Esophagus squamous epithelium (tissue), 5 donors: ENCODE measurements at regions not wholly inside any gene's neighbourhood (a gene's known extent, or its start where the extent isn't known, plus 50 kb on each side); places are given as distances from the start of the nearest gene placed in this dataset.

Experiments
- DNase-seq: peaks from one replicate; lab custom pipeline; 2025; lab: John Stamatoyannopoulos, UW
- H3K27ac ChIP-seq, 4 donors: fragments of 200-600 bp; sonication (generic); one replicate each; pipeline ENCODE4 v1.5.1; 2016 to 2019; ENCODE audit warnings: mild to moderate bottlenecking in 1 of 4
- H3K27me3 ChIP-seq, 4 donors: fragments of 200-600 bp; sonication (generic); 1 replicate in 3 of 4; 2 replicates in 1 of 4; pipeline versions ENCODE4 v1.5.1 to v1.6.0; 2017 to 2021; ENCODE audit warnings: antibody characterized with exemption in 1 of 4
- H3K36me3 ChIP-seq, 3 donors: fragments of 200-600 bp; sonication (generic); one replicate each; pipeline ENCODE4 v1.5.1; 2016 to 2019
- H3K4me1 ChIP-seq, 3 donors: fragments of 200-600 bp; sonication (generic); one replicate each; pipeline ENCODE4 v1.5.1; 2017 to 2019
- H3K4me3 ChIP-seq, 4 donors: fragments of 200-600 bp; sonication (generic); 1 replicate in 3 of 4; 2 replicates in 1 of 4; pipeline ENCODE4 v1.5.1; 2016 to 2019; ENCODE audit warnings: mild to moderate bottlenecking in 2 of 4, moderate library complexity in 1 of 4
- H3K9me3 ChIP-seq, 3 donors: fragments of 200-600 bp; sonication (generic); one replicate each; pipeline ENCODE4 v1.5.1; 2016 to 2019
- CTCF ChIP-seq, 6 experiments: fragments of 450-650 bp in 4 of 6; fragments of 200-600 bp in 2 of 6; sonication (generic) in 2 of 6; IDR thresholded peaks; one replicate each; pipeline ENCODE4 v1.5.1; 2016 to 2019; ENCODE audit warnings: antibody characterized with exemption in 6 of 6, mild to moderate bottlenecking in 4 of 6, moderate library complexity in 4 of 6
- POLR2A ChIP-seq, 4 donors: fragments of 450-650 bp; IDR thresholded peaks; one replicate each; pipeline ENCODE4 v1.6.1; 2017; ENCODE audit warnings: antibody characterized with exemption in 4 of 4, mild to moderate bottlenecking in 4 of 4, moderate library complexity in 3 of 4
- WGBS, 2 donors: methylation state at CpG; one replicate each; pipeline ENCODE4 v1.1.5; 2018; 5-methylcytosine and 5-hydroxymethylcytosine counted together
- intact Hi-C: fragments of 100-400 bp; cut with DNase I; formaldehyde crosslinking; loops from one replicate; pipeline ENCODE4 v1.15.0; 2022
- donor health status: DM: yes; HTN: yes; CAD: no.

GRCh38 chr7:97337849-97338248 lies 220.4 kb downstream of the SDHAF3 start:
- 64 to 65% methylated on average over 3 of the region's 3 CpGs for WGBS, 2 donors
- intact Hi-C loops: no loop called here
- Histone ChIP-seq H3K27me3 (no peaks in the 10 kb centered on the region), H3K4me3 (no peak overlapping the region), H3K36me3 (no peaks in the 10 kb centered on the region), H3K27ac (no peak overlapping the region), H3K9me3 (no peaks in the 10 kb centered on the region), H3K4me1 (no peaks in the 10 kb centered on the region)
- DNase-seq: no peak
- no peak for TF ChIP-seq POLR2A (IDR thresholded peaks at IDR 0.05)
- no peak for TF ChIP-seq CTCF (IDR thresholded peaks at IDR 0.05)

GRCh38 chr7:97342512-97342911 lies 225.0 kb downstream of the SDHAF3 start:
- no peak for TF ChIP-seq POLR2A (IDR thresholded peaks at IDR 0.05)
- no peak for TF ChIP-seq CTCF (IDR thresholded peaks at IDR 0.05)
- intact Hi-C loops: no loop called here
- Histone ChIP-seq H3K27ac (no peak overlapping the region), H3K4me1 (no peaks in the 10 kb centered on the region), H3K27me3 (no peaks in the 10 kb centered on the region), H3K4me3 (no peak overlapping the region), H3K36me3 (no peaks in the 10 kb centered on the region), H3K9me3 (no peaks in the 10 kb centered on the region)
- DNase-seq: no peak
- WGBS, 2 donors: 20 to 28% methylated on average over 3 of the region's 3 CpGs

- H3K27me3 ChIP-seq: no peaks in the 10 kb centered on the region
- no peak for DNase-seq
These were observed 228.9 kb downstream of the SDHAF3 start for GRCh38 chr7:97346349-97346748.

GRCh38 chr7:97351488-97351887 lies 234.0 kb downstream of the SDHAF3 start:
- no peak overlapping the region for H3K4me3 ChIP-seq
- H3K27me3 ChIP-seq: no peaks in the 10 kb centered on the region
- WGBS, 2 donors: 70 to 71% methylated on average over 1 of the region's 1 CpG
- no peaks in the 10 kb centered on the region for H3K36me3 ChIP-seq
- H3K27ac ChIP-seq: no peak overlapping the region
- no peak for DNase-seq
- intact Hi-C loops: no loop called here
- TF ChIP-seq POLR2A (IDR thresholded peaks at IDR 0.05) (no peak), CTCF (IDR thresholded peaks at IDR 0.05) (no peak)
- no peaks in the 10 kb centered on the region for H3K4me1 ChIP-seq
- peaks cover 0 to 5% (median 0%) of the 10 kb centered on the region in 3 donors for H3K9me3 ChIP-seq

More at GRCh38 chr7:97346349-97346748, 228.9 kb downstream of the SDHAF3 start:
- 51 to 62% methylated on average over 2 of the region's 2 CpGs for WGBS, 2 donors
- no peak overlapping the region for H3K27ac ChIP-seq
- peaks cover 0 to 5% (median 0%) of the 10 kb centered on the region in 3 donors for H3K9me3 ChIP-seq
- no peaks in the 10 kb centered on the region for H3K36me3 ChIP-seq
- TF ChIP-seq CTCF (IDR thresholded peaks at IDR 0.05) (no peak), POLR2A (IDR thresholded peaks at IDR 0.05) (no peak)
- intact Hi-C loops: no loop called here
- H3K4me1 ChIP-seq: no peaks in the 10 kb centered on the region
- no peak overlapping the region for H3K4me3 ChIP-seq

GRCh38 chr7:97357459-97357858 lies 240.0 kb downstream of the SDHAF3 start:
- no peak overlapping the region for H3K27ac ChIP-seq
- DNase-seq: no peak
- intact Hi-C loops: no loop called here
- TF ChIP-seq POLR2A (IDR thresholded peaks at IDR 0.05): no peak
- no peak for TF ChIP-seq CTCF (IDR thresholded peaks at IDR 0.05)
- H3K27me3 ChIP-seq: no peaks in the 10 kb centered on the region
- no peaks in the 10 kb centered on the region for H3K4me1 ChIP-seq
- H3K9me3 ChIP-seq: no peaks in the 10 kb centered on the region
- no peaks in the 10 kb centered on the region for H3K36me3 ChIP-seq
- no peak overlapping the region for H3K4me3 ChIP-seq
